DMS53 treated with DMSO at 0.1 percent for 48 hours (cell line): ENCODE measurements at regions not wholly inside any gene's neighbourhood (a gene's known extent, or its start where the extent isn't known, plus 50 kb on each side); places are given as distances from the start of the nearest gene placed in this dataset.

ENCODE experiments used
- DNase-seq: peaks from one replicate; lab custom pipeline; 2025; ENCODE audit not compliant: unreplicated experiment; lab: John Stamatoyannopoulos, UW

- DNase-seq: no peak
These were observed 125.2 kb upstream of the COL3A1 start for GRCh38 chr2:188848887-188849435.

GRCh38 chr2:188850786-188851185, 123.4 kb upstream of the COL3A1 start:
- no peak for DNase-seq

- DNase-seq: no peak
These were observed 122.9 kb upstream of the COL3A1 start for GRCh38 chr2:188851311-188851710.

GRCh38 chr2:188851826-188852225, 122.3 kb upstream of the COL3A1 start:
- no peak for DNase-seq

DNA sequence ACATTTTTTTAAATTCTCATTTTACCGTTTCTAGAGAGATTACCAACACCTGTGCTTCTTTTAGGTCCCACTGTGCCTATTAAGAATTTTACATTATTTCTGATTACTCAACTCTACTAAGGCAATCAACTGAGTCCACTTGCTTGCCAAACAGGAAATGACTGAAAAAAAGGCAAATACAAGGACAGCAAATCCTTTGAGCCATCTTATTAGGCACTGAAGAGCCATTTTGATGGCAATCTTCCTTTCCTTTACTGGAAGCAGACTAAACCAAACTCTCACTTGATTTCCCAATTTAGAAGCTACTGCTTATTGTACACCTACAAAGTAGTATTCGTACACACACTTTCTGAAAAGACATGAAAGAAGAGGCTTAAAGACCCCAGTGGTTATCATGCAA, 121.4 kb upstream of the COL3A1 start:
- DNase-seq: peak; percentile 5

DNA sequence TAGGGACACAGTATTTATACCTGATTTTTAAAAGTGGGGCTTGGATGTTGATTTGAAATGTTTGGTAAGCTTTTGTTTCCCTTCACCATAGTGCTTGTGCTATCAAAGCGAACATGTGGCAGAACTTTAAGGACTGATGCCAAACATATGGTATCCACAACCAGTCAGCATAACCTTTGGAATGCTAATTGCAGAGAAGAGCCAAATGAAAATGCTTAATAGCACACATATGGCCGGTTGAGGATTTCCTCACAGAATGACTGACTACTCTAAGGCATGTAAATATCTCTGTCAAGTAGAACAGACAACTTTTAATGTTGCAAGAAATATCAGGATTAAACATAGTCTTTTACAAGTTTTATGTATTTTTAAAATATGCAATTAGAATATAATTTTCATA, 120.9 kb upstream of the COL3A1 start:
- DNase-seq: no peak

GRCh38 chr2:188865681-188866080, 108.5 kb upstream of the COL3A1 start:
- no peak for DNase-seq

DNA sequence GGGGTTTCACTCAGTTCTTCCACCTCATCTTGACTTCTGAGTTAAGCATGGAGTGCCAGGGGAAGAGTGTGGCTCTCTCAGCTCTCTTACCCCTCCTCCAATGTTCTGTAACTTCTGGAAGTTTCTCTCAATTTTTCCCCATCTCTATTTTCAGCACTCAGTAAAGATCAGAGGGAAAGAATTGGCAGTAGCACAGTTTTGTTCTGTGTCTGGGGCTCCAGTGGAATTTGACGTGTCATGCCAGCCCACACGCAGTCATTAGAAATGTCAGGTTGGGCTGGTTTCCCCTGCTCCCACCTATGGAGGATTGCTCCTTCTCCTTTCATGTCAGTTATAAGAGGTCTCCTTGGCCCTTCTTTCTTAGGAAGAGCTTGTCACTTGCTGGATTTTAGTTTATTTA, 104.6 kb upstream of the COL3A1 start:
- DNase-seq: no peak

DNA sequence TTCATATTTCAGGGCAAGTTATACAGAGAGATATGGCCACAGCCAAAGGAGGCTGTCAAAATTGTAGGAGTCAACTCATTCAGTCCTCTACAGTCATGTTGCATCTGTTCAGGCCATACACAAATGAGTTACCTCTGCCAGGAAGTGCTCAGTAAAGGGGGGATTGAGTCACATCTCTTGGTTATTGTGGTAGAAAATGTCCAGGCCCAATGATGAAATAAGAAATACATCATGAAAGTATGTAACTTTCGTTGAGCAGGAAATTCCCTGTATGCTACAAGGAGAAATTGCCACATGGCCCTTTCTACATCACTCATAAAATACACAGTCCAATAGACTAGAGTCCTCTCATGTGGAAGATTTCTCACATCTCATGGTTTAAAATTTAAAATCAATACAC, 103.9 kb upstream of the COL3A1 start:
- no peak for DNase-seq

GRCh38 chr2:188875104-188875503, 99.1 kb upstream of the COL3A1 start:
- no peak for DNase-seq

DNA sequence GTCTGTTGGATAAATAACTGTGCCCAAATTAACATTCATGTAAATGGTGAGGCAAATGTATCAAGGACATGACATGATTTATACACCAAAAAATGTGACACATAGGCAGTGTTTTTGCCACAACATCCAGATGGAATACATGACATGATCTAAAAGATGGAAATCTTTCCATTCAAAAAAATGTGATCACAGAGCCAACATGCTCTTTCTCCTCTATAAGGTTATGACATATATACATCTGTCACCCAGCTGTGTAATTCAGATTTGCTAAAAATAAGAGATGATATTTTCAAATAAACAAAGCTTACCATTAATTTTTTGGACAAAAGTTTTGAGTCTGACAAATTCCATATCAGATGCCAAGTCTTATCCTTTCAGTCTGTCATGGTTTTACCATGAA, 95.5 kb upstream of the COL3A1 start:
- DNase-seq: no peak

DNA sequence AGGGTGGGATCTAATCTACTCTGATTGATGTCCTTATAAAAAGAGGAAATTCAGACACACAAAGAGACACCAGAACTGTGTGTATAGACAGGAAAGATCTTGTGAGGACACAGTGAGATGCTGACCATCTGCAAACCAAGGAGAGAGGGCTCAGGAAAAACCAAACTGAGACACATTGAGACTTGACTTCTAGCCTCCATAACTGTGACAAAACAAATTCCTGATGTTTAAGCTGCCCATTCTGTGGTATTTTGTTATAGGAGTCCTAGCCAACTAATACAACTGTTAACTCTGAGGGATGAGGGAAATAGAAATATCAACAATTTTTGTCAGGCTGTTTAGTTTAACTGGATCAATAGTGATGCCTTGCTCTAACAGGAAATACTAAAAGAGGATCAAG, 93.4 kb upstream of the COL3A1 start:
- DNase-seq: no peak

DNA sequence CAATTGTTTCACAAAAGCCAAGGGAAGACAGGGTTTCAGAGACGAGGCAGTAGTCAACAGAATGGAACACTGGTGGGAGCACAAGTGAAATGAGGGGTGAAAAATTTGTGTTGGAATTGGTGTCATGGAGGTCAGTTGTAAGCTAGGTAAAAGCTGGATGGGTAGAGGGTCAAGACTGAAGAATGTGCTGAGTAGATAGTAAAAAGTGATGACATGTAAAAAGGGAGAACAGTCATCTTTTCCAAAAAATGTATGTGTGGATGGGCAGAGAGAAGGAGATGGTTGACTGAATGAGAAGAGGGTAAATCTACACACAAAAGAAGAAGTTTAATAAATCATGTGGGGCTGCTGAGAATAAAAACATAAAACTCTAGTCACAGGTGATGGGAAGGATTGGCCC, 92.7 kb upstream of the COL3A1 start:
- DNase-seq: no peak

DNA sequence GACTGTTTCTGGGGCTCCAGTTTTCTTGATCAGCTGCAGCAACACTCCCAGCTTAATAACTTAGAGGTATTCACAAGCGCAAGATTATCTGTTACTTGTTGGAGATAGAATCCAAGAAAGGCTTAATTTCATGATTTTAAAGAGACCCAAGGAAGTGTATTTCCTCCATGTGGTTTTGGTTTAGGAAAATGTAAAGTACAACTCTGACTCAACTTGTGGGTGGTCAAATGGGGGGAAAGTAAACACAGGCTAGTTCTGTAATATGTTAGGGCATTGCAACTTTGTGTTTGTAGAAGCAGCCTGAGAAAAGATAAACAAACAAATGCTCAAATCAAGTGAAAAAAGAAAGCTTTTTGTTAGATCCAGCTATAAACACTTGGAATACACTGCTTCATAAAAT, 90.1 kb upstream of the COL3A1 start:
- DNase-seq: no peak

DNA sequence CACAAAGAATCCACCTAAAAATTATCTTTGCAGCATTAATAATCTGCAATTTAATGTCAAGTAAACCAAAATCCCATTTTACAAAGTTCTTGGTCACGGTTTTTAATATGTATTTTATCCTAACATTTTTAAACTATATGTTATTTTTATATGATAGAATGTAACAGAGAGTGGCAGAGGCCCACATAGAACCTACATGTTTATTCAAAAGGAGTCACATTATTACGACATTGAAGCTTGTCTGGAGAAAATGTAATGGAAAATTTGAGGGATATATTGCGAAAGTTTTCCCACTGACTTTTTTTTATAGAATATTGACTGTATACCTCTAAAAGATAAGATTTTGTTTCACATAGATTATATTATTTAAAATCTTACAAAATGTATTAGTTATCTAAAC, 89.7 kb upstream of the COL3A1 start:
- DNase-seq: no peak

- no peak for DNase-seq
These were observed 85.0 kb upstream of the COL3A1 start for GRCh38 chr2:188889187-188889586.

DNA sequence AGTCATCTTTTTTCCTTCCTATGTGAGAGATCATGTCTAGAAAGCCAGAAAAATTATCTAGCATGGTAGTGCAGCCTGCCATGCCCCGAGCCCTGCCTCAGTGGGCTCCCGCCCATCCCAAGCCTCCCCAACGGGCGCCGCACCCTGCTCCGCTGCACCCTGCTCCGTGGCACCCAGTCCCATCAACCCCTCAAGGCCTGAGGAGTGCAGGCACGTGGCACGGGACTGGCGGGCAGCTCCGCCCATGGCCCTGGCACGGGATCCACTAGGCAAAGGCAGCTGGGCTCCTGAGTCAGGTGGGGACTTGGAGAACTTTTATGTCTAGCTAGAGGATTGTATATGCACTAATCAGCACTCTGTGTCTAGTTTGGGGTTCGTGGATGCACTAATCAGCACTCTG, 83.4 kb upstream of the COL3A1 start:
- no peak for DNase-seq

DNA sequence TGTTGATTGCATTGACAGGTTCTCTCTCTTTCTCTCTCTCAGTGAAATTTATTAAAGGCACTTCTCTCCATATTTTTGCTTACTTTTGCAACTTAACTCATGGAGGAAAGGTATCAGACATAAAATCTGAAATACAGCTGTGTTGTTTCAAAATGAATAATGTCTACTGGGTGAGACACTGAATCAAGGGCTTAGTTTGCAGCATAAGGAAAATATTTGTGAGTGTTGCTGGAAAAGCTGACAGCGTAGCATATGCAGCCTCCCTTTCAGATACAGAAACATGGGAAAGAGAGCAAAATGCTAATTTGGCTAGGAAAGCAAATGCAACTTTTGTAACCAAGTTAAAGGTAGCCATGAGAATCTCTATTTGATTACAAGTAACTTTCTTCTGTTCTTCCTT, 81.5 kb upstream of the COL3A1 start:
- no peak for DNase-seq

DNA sequence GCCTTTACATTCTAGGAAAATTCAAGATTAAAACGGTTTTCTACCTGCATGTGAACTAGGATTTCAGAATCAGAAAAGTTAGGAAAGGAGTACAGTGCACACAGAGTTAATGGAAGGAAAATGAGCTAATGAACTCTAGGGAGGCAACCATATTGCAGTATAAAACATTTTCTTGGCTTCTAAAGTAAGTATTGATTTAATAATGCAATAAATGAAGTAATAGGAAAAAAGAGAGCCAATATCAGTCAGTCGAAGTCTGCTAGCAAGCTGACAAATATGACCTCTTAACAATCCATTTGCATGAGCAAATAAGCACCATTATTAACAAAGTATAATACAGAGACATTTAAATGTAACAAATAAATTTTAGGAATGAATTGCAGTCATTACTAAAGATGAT, 80.2 kb upstream of the COL3A1 start:
- DNase-seq: no peak

DNA sequence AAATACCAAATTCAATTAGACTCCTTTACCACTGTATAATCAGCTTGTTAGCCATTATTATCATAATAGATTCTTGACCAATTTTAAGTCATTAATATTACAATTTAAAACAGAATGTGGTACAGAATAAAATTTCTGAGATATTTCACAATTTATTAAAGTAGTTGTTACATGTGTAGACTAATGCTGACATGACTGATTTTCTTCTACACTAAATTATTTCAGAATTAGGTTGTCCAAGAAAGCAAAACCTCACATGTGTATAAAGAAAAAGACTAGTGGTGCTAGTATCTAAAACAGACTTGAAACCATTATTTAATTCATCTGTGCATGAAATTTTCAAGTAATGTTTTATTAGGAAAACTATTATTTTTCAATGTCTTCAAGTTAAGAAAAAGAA, 79.2 kb upstream of the COL3A1 start:
- no peak for DNase-seq

DNA sequence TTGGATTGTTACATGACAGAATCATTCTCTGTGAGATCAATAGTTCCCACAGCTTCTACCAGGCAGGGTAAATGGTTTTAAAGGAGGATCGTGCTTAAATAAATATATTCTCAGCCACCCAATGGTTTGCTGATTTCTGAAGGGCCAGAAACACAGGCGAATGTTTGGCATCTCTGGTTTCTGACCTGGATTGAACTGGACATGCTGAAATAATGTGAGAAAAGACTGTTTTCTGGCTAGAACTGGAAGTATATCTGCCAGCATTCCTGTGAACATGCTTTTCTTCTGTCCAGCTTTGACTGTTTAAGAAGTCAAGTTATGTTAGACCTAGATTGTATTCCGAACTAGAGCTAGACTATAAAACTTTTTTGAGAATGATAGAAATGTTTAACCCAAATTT, 77.1 kb upstream of the COL3A1 start:
- no peak for DNase-seq

DNA sequence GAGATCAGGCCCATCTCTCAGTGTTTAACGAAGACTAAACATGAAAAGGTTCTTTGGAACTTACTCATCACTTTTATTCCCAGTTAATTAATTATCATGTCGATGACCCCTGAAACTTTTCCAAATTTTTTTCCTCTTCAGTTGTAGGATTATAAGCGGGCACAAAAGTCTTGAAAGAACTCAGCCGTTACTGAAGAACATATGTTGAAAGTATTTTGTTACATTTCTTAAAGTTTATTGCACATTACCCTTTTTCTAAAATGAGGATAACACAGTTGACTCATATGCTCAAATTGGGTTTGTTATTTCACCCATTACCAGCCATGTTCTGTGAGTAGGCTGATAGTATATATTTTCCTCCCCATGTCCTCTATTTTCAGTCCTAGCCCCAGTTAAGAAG, 75.9 kb upstream of the COL3A1 start:
- DNase-seq: no peak

DNA sequence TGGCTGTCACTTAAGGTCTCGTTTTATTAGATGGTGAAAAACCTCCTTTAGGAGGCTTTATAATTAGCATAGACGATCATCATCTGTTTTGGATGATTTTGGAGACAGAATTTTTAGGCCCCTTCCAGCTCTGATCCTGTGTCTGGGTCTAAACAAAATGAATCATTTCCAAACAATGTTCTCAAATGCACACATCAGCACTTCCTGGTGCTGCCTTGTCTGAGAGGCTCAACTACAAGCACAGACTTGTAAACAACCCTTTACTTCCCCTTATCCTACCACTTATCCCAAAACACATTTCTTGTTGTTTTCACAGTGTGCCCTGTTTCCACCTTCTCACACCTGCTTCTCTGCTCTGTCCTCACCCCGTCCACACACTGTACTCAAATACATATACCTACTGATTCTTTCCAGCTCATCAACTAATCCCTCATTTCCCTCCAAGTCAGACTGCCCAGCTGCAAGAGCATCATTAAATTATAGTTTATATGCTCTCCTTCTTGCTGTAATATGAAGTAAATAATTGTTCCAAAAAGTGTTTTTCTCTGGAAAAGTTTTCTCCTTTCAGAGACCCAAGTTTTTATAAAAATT, 71.2 kb upstream of the COL3A1 start:
- peak; percentile 23 for DNase-seq

GRCh38 chr2:188903740-188904139, 70.4 kb upstream of the COL3A1 start:
- no peak for DNase-seq
